ENCODE measurements at regions not wholly inside any gene's neighbourhood (a gene's known extent, or its start where the extent isn't known, plus 50 kb on each side); places are given as distances from the start of the nearest gene placed in this dataset.
"Not testable (repeated sequence)": the region's sequence is repeated elsewhere in the genome, so short reads cannot be mapped to it uniquely, and the experiment has no call there.

GRCh38 chr6:112912416-112913101 lies 565.4 kb downstream of the RFPL4B start:
- peak overlapping the region; percentile 8 for H3K27ac Mint-ChIP-seq
- no peaks in the 10 kb centered on the region for H3K36me3 Mint-ChIP-seq (ENCODE audit: low read depth)
- H3K4me3 Mint-ChIP-seq: no peak overlapping the region
- no peaks in the 10 kb centered on the region for H3K27me3 Mint-ChIP-seq
- peaks cover 8% of the 10 kb centered on the region for H3K9me3 Mint-ChIP-seq
- H3K4me1 Mint-ChIP-seq (ENCODE audit: low read depth): no peaks in the 10 kb centered on the region

- not testable (repeated sequence) for H3K27me3 Mint-ChIP-seq; H3K27ac Mint-ChIP-seq; H3K36me3 Mint-ChIP-seq (ENCODE audit: low read depth); H3K4me1 Mint-ChIP-seq (ENCODE audit: low read depth); H3K4me3 Mint-ChIP-seq; H3K9me3 Mint-ChIP-seq
These were observed 572.6 kb downstream of the RFPL4B start for GRCh38 chr6:112919744-112920143.

- H3K27me3 Mint-ChIP-seq: no peaks in the 10 kb centered on the region
- H3K4me1 Mint-ChIP-seq (ENCODE audit: low read depth): no peaks in the 10 kb centered on the region
- no peak overlapping the region for H3K27ac Mint-ChIP-seq
- no peak overlapping the region for H3K4me3 Mint-ChIP-seq
- H3K36me3 Mint-ChIP-seq (ENCODE audit: low read depth): no peaks in the 10 kb centered on the region
- peaks cover 4% of the 10 kb centered on the region for H3K9me3 Mint-ChIP-seq
These were observed 573.9 kb downstream of the RFPL4B start for GRCh38 chr6:112920994-112921393.

GRCh38 chr6:112923940-112924587 lies 576.9 kb downstream of the RFPL4B start:
- no peaks in the 10 kb centered on the region for H3K36me3 Mint-ChIP-seq (ENCODE audit: low read depth)
- H3K4me1 Mint-ChIP-seq (ENCODE audit: low read depth): no peaks in the 10 kb centered on the region
- peaks cover 6% of the 10 kb centered on the region for H3K9me3 Mint-ChIP-seq
- no peak overlapping the region for H3K27ac Mint-ChIP-seq
- no peak overlapping the region for H3K4me3 Mint-ChIP-seq
- H3K27me3 Mint-ChIP-seq: no peaks in the 10 kb centered on the region

GRCh38 chr6:112925702-112926101 lies 578.6 kb downstream of the RFPL4B start:
- Mint-ChIP-seq H3K4me3 (no peak overlapping the region), H3K4me1 (ENCODE audit: low read depth) (no peaks in the 10 kb centered on the region)

GRCh38 chr6:112927641-112928320 lies 580.7 kb downstream of the RFPL4B start:
- no peaks in the 10 kb centered on the region for H3K27me3 Mint-ChIP-seq
- peaks cover 12% of the 10 kb centered on the region for H3K9me3 Mint-ChIP-seq
- no peak overlapping the region for H3K4me3 Mint-ChIP-seq
- no peak overlapping the region for H3K27ac Mint-ChIP-seq
- H3K4me1 Mint-ChIP-seq (ENCODE audit: low read depth): no peaks in the 10 kb centered on the region
- H3K36me3 Mint-ChIP-seq (ENCODE audit: low read depth): no peaks in the 10 kb centered on the region

More at GRCh38 chr6:112925702-112926101, 578.6 kb downstream of the RFPL4B start:
- H3K9me3 Mint-ChIP-seq: peaks cover 6% of the 10 kb centered on the region
- H3K27me3 Mint-ChIP-seq: no peaks in the 10 kb centered on the region
- no peak overlapping the region for H3K27ac Mint-ChIP-seq
- H3K36me3 Mint-ChIP-seq (ENCODE audit: low read depth): no peaks in the 10 kb centered on the region

GRCh38 chr6:112929641-112930040 lies 582.5 kb downstream of the RFPL4B start:
- Mint-ChIP-seq H3K4me1 (ENCODE audit: low read depth) (no peaks in the 10 kb centered on the region), H3K36me3 (ENCODE audit: low read depth) (no peaks in the 10 kb centered on the region), H3K27ac (no peak overlapping the region), H3K9me3 (peaks cover 10% of the 10 kb centered on the region), H3K27me3 (no peaks in the 10 kb centered on the region), H3K4me3 (no peak overlapping the region)

GRCh38 chr6:112931832-112932231 lies 584.7 kb downstream of the RFPL4B start:
- H3K4me1 Mint-ChIP-seq (ENCODE audit: low read depth): no peaks in the 10 kb centered on the region
- peaks cover 7% of the 10 kb centered on the region for H3K9me3 Mint-ChIP-seq

GRCh38 chr6:112933947-112934346 lies 586.8 kb downstream of the RFPL4B start:
- Mint-ChIP-seq H3K27me3 (no peaks in the 10 kb centered on the region), H3K27ac (no peak overlapping the region), H3K9me3 (peaks cover 7% of the 10 kb centered on the region), H3K36me3 (ENCODE audit: low read depth) (no peaks in the 10 kb centered on the region), H3K4me3 (no peak overlapping the region), H3K4me1 (ENCODE audit: low read depth) (no peaks in the 10 kb centered on the region)

More at GRCh38 chr6:112931832-112932231, 584.7 kb downstream of the RFPL4B start:
- no peak overlapping the region for H3K4me3 Mint-ChIP-seq
- H3K27ac Mint-ChIP-seq: no peak overlapping the region
- no peaks in the 10 kb centered on the region for H3K36me3 Mint-ChIP-seq (ENCODE audit: low read depth)
- no peaks in the 10 kb centered on the region for H3K27me3 Mint-ChIP-seq

GRCh38 chr6:112934433-112935327 lies 587.5 kb downstream of the RFPL4B start:
- Mint-ChIP-seq H3K27ac (no peak overlapping the region), H3K4me1 (ENCODE audit: low read depth) (no peaks in the 10 kb centered on the region), H3K36me3 (ENCODE audit: low read depth) (no peaks in the 10 kb centered on the region), H3K27me3 (no peaks in the 10 kb centered on the region), H3K9me3 (peaks cover 7% of the 10 kb centered on the region), H3K4me3 (no peak overlapping the region)

GRCh38 chr6:112935402-112936078 lies 588.4 kb downstream of the RFPL4B start:
- Mint-ChIP-seq H3K4me1 (ENCODE audit: low read depth) (no peaks in the 10 kb centered on the region), H3K36me3 (ENCODE audit: low read depth) (no peaks in the 10 kb centered on the region), H3K27me3 (no peaks in the 10 kb centered on the region), H3K9me3 (peaks cover 7% of the 10 kb centered on the region), H3K27ac (no peak overlapping the region), H3K4me3 (no peak overlapping the region)

GRCh38 chr6:112936079-112936472 lies 588.9 kb downstream of the RFPL4B start:
- Mint-ChIP-seq H3K27me3 (no peaks in the 10 kb centered on the region), H3K9me3 (peaks cover 7% of the 10 kb centered on the region), H3K27ac (no peak overlapping the region), H3K36me3 (ENCODE audit: low read depth) (no peaks in the 10 kb centered on the region), H3K4me1 (ENCODE audit: low read depth) (no peaks in the 10 kb centered on the region), H3K4me3 (no peak overlapping the region)

- Mint-ChIP-seq H3K36me3 (ENCODE audit: low read depth) (no peaks in the 10 kb centered on the region), H3K4me3 (no peak overlapping the region), H3K27me3 (no peaks in the 10 kb centered on the region), H3K9me3 (peaks cover 7% of the 10 kb centered on the region), H3K4me1 (ENCODE audit: low read depth) (no peaks in the 10 kb centered on the region), H3K27ac (no peak overlapping the region)
These were observed 589.4 kb downstream of the RFPL4B start for GRCh38 chr6:112936504-112936903.

GRCh38 chr6:112937690-112938089 lies 590.6 kb downstream of the RFPL4B start:
- H3K27me3 Mint-ChIP-seq; H3K4me3 Mint-ChIP-seq; H3K4me1 Mint-ChIP-seq (ENCODE audit: low read depth); H3K36me3 Mint-ChIP-seq (ENCODE audit: low read depth); H3K9me3 Mint-ChIP-seq; H3K27ac Mint-ChIP-seq: not testable (repeated sequence)
